G401.6 (cell line): ENCODE measurements at regions not wholly inside any gene's neighbourhood (a gene's known extent, or its start where the extent isn't known, plus 50 kb on each side); places are given as distances from the start of the nearest gene placed in this dataset.

Experiments used
- FAIRE-seq: peaks from 2 replicates; lab custom pipeline; 2012; peaks lifted over from hg19 to GRCh38; lab: Jason Lieb, UNC

GRCh38 chr19:31664096-31664495 is 314.9 kb upstream of the TSHZ3 start:
- no peak for FAIRE-seq

- no peak for FAIRE-seq
These were observed 315.8 kb upstream of the TSHZ3 start for GRCh38 chr19:31664997-31665396.

- FAIRE-seq: no peak
These were observed 316.9 kb upstream of the TSHZ3 start for GRCh38 chr19:31666126-31666525.

- FAIRE-seq: no peak
These were observed 317.9 kb upstream of the TSHZ3 start for GRCh38 chr19:31667106-31667505.

GRCh38 chr19:31668921-31669320 is 319.7 kb upstream of the TSHZ3 start:
- FAIRE-seq: no peak

- no peak for FAIRE-seq
These were observed 321.7 kb upstream of the TSHZ3 start for GRCh38 chr19:31670931-31671330.

GRCh38 chr19:31671411-31672035 is 322.3 kb upstream of the TSHZ3 start:
- FAIRE-seq: no peak

GRCh38 chr19:31674503-31675192 is 325.4 kb upstream of the TSHZ3 start:
- no peak for FAIRE-seq

- no peak for FAIRE-seq
These were observed 326.1 kb upstream of the TSHZ3 start for GRCh38 chr19:31675193-31675913.

- no peak for FAIRE-seq
These were observed 327.2 kb upstream of the TSHZ3 start for GRCh38 chr19:31676271-31677004.

- no peak for FAIRE-seq
These were observed 329.2 kb upstream of the TSHZ3 start for GRCh38 chr19:31678421-31678820.

- FAIRE-seq: no peak
These were observed 331.9 kb upstream of the TSHZ3 start for GRCh38 chr19:31681121-31681520.

- FAIRE-seq: no peak
These were observed 344.1 kb upstream of the TSHZ3 start for GRCh38 chr19:31693131-31693932.

- FAIRE-seq: no peak
These were observed 344.7 kb upstream of the TSHZ3 start for GRCh38 chr19:31693933-31694269.

- FAIRE-seq: no peak
These were observed 345.5 kb upstream of the TSHZ3 start for GRCh38 chr19:31694761-31695160.

GRCh38 chr19:31699421-31699820 is 350.2 kb upstream of the TSHZ3 start:
- no peak for FAIRE-seq

- FAIRE-seq: no peak
These were observed 351.9 kb upstream of the TSHZ3 start for GRCh38 chr19:31701146-31701545.

GRCh38 chr19:31705656-31706055 is 356.4 kb upstream of the TSHZ3 start:
- no peak for FAIRE-seq

GRCh38 chr19:31706131-31706530 is 356.9 kb upstream of the TSHZ3 start:
- no peak for FAIRE-seq

- FAIRE-seq: no peak
These were observed 357.7 kb upstream of the TSHZ3 start for GRCh38 chr19:31706691-31707620.

- FAIRE-seq: no peak
These were observed 359.3 kb upstream of the TSHZ3 start for GRCh38 chr19:31708520-31708919.
